ENCODE measurements at regions not wholly inside any gene's neighbourhood (a gene's known extent, or its start where the extent isn't known, plus 50 kb on each side); places are given as distances from the start of the nearest gene placed in this dataset.
"Not testable (repeated sequence)": the region's sequence is repeated elsewhere in the genome, so short reads cannot be mapped to it uniquely, and the experiment has no call there.

- no peak for DNase-seq (ENCODE audit: low spot score)
Measured at GRCh38 chr1:232416026-232416568, 213.8 kb downstream of the SIPA1L2 start.

- DNase-seq (ENCODE audit: low spot score), result not testable (repeated sequence)
Measured at GRCh38 chr1:232415481-232415880, 214.5 kb downstream of the SIPA1L2 start.

DNA sequence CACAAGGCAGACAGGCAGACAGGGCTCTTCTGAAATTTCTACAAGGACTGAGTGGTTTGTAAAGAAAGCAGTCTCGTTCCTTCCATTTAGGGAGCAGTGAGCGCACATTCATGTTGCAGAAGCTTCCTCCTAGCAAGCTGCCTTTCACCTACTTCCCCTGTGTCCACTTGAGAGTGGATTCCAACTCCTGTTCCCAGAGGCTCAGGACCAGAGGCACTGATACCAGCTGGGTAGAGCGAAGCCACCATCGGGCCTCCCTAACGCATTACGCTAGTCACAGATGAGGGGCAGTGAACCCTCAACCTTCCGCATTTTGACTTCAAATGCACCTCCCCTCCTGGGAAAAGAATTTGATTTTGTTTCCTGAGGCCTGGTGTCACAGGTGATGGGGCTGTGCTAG, 215.8 kb downstream of the SIPA1L2 start:
- DNase-seq (ENCODE audit: low spot score), result no peak

- DNase-seq (ENCODE audit: low spot score), result no peak
Measured at GRCh38 chr1:232413674-232414073, 216.3 kb downstream of the SIPA1L2 start.

- no peak for DNase-seq (ENCODE audit: low spot score)
Measured at GRCh38 chr1:232409584-232409983, 220.3 kb downstream of the SIPA1L2 start.

DNA sequence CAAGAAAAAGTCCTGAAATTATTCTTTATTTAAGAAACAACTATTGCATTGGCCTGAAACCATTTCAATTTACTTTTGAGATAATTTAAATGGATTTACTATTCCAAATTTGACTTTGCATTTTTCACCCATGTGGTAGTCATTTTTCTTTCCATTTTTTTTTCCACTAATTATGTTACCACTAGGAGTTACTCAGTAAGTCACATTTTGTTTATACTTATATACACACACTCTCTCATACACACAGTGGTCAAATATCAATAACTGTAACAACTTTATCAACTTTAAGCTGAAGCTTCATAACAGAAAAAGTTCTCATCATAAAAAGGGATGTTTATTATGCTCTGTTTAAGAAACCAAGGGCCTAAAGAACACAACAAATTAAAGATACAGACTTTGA, 222.8 kb downstream of the SIPA1L2 start:
- no peak for DNase-seq (ENCODE audit: low spot score)

DNA sequence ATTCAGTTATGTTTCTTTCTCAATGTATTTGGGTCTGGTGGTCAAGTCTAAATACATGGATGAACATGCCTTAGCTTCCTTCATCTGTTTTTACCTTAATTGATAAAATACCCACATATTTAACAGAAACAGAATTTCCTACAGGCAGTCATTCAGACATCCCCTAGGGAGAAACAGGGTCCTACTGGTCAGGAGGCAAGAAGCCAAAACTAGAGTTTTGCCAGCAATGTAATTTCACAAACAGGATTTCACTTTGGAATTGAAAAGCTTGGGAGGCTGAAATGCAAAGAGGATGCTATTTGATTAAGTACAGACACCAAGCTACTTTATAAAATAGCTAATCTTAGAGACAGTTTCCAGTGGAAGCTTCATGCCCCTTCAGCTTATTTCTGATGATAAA, 224.2 kb downstream of the SIPA1L2 start:
- DNase-seq (ENCODE audit: low spot score), result no peak

GRCh38 chr1:232404981-232405731, 224.8 kb downstream of the SIPA1L2 start:
- DNase-seq (ENCODE audit: low spot score), result no peak

GRCh38 chr1:232404227-232404626, 225.7 kb downstream of the SIPA1L2 start:
- DNase-seq (ENCODE audit: low spot score), result no peak

GRCh38 chr1:232403017-232403714, 226.8 kb downstream of the SIPA1L2 start:
- no peak for DNase-seq (ENCODE audit: low spot score)

- no peak for DNase-seq (ENCODE audit: low spot score)
Measured at GRCh38 chr1:232398823-232399222, 231.1 kb downstream of the SIPA1L2 start.

GRCh38 chr1:232393444-232394146, 236.3 kb downstream of the SIPA1L2 start:
- DNase-seq (ENCODE audit: low spot score), result no peak

GRCh38 chr1:232393010-232393409, 236.9 kb downstream of the SIPA1L2 start:
- no peak for DNase-seq (ENCODE audit: low spot score)

GRCh38 chr1:232390590-232390989, 239.3 kb downstream of the SIPA1L2 start:
- no peak for DNase-seq (ENCODE audit: low spot score)

GRCh38 chr1:232389744-232390143, 240.2 kb downstream of the SIPA1L2 start:
- no peak for DNase-seq (ENCODE audit: low spot score)

GRCh38 chr1:232388363-232388762, 241.6 kb downstream of the SIPA1L2 start:
- no peak for DNase-seq (ENCODE audit: low spot score)

GRCh38 chr1:232386721-232387510, 243.0 kb downstream of the SIPA1L2 start:
- DNase-seq (ENCODE audit: low spot score), result no peak

GRCh38 chr1:232386294-232386693, 243.6 kb downstream of the SIPA1L2 start:
- DNase-seq (ENCODE audit: low spot score), result no peak

DNA sequence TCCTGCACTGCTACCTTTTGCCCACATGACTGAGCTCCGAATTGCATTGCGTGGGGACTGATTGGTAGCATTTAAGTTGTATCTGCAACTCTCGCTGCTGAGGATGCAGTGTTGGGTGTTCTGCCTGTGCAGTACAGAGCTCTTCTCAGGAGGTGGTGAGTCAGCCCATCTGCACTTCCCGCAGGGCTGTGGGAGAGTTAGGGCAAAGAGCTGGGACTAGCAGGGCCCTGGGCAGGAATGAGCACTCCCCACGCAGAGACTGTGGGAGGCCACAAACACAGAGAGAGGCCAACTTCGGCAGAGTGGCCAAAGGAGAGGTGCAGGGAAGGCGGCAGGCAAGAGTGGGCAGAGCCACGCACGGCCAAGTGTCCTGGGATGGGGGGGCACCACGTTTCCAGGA, 244.7 kb downstream of the SIPA1L2 start:
- no peak for DNase-seq (ENCODE audit: low spot score)

GRCh38 chr1:232384171-232384883, 245.6 kb downstream of the SIPA1L2 start:
- no peak for DNase-seq (ENCODE audit: low spot score)

Measured in HT-29 (cell line).